ENCODE measurements at regions not wholly inside any gene's neighbourhood (a gene's known extent, or its start where the extent isn't known, plus 50 kb on each side); places are given as distances from the start of the nearest gene placed in this dataset.

GRCh38 chr4:10984815-10985214 is 300.2 kb upstream of the CLNK start:
- ATAC-seq (ENCODE audit: low read depth): no peak

DNA sequence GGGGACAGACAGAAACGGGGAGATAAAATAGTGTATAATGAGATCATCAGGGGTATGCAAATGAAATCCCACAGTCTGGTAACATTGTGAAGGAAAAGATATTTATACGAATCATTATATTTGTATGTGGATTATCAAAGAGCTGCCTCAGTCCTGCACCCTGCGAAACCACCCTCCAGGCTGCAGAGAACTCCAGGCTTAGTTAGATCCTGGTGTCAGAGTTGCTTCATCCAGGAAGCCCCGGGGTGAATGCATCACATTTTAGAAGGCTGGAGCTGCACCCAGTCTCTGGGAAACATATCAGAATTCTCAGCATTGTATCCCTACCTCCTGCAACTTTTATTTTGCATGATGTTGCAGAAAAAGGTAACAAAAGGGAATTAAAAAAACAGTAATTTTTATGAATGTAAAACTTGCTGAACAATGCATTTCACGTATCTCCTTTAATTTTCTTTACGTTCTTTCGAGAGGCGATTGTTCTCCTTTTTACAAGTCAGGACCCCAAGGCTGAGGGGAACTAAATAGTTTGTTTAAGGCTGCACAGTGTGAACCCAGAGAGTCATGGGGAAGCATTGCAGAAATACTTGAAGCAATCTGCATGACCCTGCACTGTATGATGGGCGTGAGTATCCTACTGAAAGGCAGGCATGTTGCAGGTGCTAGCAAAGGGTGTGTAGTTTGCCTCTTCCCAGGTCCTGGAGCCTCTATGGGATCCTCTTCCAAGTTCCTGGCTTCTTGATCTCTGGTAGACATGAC is 299.5 kb upstream of the CLNK start:
- no peaks in the 10 kb centered on the region for H3K27me3 ChIP-seq (ENCODE audit: insufficient read depth, poor library complexity, severe bottlenecking)
- no peak overlapping the region for H3K27ac ChIP-seq (ENCODE audit: poor library complexity, severe bottlenecking)
- H3K4me3 ChIP-seq (ENCODE audit: severe bottlenecking): no peak overlapping the region
- H3K4me1 ChIP-seq (ENCODE audit: insufficient read depth, poor library complexity, severe bottlenecking): no peaks in the 10 kb centered on the region
- H3K36me3 ChIP-seq (ENCODE audit: low read depth): no peaks in the 10 kb centered on the region
- DNase-seq (ENCODE audit: low spot score) (no peak), ATAC-seq (ENCODE audit: low read depth) (no peak)
- no peaks in the 10 kb centered on the region for H3K9me3 ChIP-seq (ENCODE audit: severe bottlenecking)
- TF ChIP-seq, protein P1, sequence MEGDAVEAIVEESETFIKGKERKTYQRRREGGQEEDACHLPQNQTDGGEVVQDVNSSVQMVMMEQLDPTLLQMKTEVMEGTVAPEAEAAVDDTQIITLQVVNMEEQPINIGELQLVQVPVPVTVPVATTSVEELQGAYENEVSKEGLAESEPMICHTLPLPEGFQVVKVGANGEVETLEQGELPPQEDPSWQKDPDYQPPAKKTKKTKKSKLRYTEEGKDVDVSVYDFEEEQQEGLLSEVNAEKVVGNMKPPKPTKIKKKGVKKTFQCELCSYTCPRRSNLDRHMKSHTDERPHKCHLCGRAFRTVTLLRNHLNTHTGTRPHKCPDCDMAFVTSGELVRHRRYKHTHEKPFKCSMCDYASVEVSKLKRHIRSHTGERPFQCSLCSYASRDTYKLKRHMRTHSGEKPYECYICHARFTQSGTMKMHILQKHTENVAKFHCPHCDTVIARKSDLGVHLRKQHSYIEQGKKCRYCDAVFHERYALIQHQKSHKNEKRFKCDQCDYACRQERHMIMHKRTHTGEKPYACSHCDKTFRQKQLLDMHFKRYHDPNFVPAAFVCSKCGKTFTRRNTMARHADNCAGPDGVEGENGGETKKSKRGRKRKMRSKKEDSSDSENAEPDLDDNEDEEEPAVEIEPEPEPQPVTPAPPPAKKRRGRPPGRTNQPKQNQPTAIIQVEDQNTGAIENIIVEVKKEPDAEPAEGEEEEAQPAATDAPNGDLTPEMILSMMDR (IDR thresholded peaks at IDR 0.05; ENCODE audit: poor library complexity, severe bottlenecking): no peak

More at GRCh38 chr4:10984815-10985214, 300.2 kb upstream of the CLNK start:
- Histone ChIP-seq H3K4me3 (ENCODE audit: severe bottlenecking) (no peak overlapping the region), H3K27me3 (ENCODE audit: insufficient read depth, poor library complexity, severe bottlenecking) (no peaks in the 10 kb centered on the region), H3K27ac (ENCODE audit: poor library complexity, severe bottlenecking) (no peak overlapping the region), H3K4me1 (ENCODE audit: insufficient read depth, poor library complexity, severe bottlenecking) (no peaks in the 10 kb centered on the region), H3K9me3 (ENCODE audit: severe bottlenecking) (no peaks in the 10 kb centered on the region), H3K36me3 (ENCODE audit: low read depth) (no peaks in the 10 kb centered on the region)
- TF ChIP-seq, protein P1 (IDR thresholded peaks at IDR 0.05; ENCODE audit: poor library complexity, severe bottlenecking): no peak
- no peak for DNase-seq (ENCODE audit: low spot score)

- no peaks in the 10 kb centered on the region for H3K36me3 ChIP-seq (ENCODE audit: low read depth)
These were observed 298.7 kb upstream of the CLNK start for GRCh38 chr4:10983268-10983667.

GRCh38 chr4:10982305-10982704 is 297.7 kb upstream of the CLNK start:
- TF ChIP-seq, protein P1 (IDR thresholded peaks at IDR 0.05; ENCODE audit: poor library complexity, severe bottlenecking): no peak
- ATAC-seq (ENCODE audit: low read depth): no peak

More at GRCh38 chr4:10983268-10983667, 298.7 kb upstream of the CLNK start:
- H3K27ac ChIP-seq (ENCODE audit: poor library complexity, severe bottlenecking): no peak overlapping the region
- ATAC-seq (ENCODE audit: low read depth): no peak
- H3K4me1 ChIP-seq (ENCODE audit: insufficient read depth, poor library complexity, severe bottlenecking): no peaks in the 10 kb centered on the region
- no peaks in the 10 kb centered on the region for H3K27me3 ChIP-seq (ENCODE audit: insufficient read depth, poor library complexity, severe bottlenecking)
- H3K9me3 ChIP-seq (ENCODE audit: severe bottlenecking): no peaks in the 10 kb centered on the region
- H3K4me3 ChIP-seq (ENCODE audit: severe bottlenecking): no peak overlapping the region
- TF ChIP-seq, protein P1 (IDR thresholded peaks at IDR 0.05; ENCODE audit: poor library complexity, severe bottlenecking): no peak
- DNase-seq (ENCODE audit: low spot score): no peak

GRCh38 chr4:10981576-10981975 is 297.0 kb upstream of the CLNK start:
- H3K4me3 ChIP-seq (ENCODE audit: severe bottlenecking): no peak overlapping the region
- no peaks in the 10 kb centered on the region for H3K36me3 ChIP-seq (ENCODE audit: low read depth)
- ATAC-seq (ENCODE audit: low read depth): no peak
- no peaks in the 10 kb centered on the region for H3K27me3 ChIP-seq (ENCODE audit: insufficient read depth, poor library complexity, severe bottlenecking)
- no peaks in the 10 kb centered on the region for H3K9me3 ChIP-seq (ENCODE audit: severe bottlenecking)
- TF ChIP-seq, protein P1 (IDR thresholded peaks at IDR 0.05; ENCODE audit: poor library complexity, severe bottlenecking): no peak
- H3K27ac ChIP-seq (ENCODE audit: poor library complexity, severe bottlenecking): no peak overlapping the region
- DNase-seq (ENCODE audit: low spot score): no peak
- H3K4me1 ChIP-seq (ENCODE audit: insufficient read depth, poor library complexity, severe bottlenecking): no peaks in the 10 kb centered on the region

More at GRCh38 chr4:10982305-10982704, 297.7 kb upstream of the CLNK start:
- no peak for DNase-seq (ENCODE audit: low spot score)
- no peaks in the 10 kb centered on the region for H3K27me3 ChIP-seq (ENCODE audit: insufficient read depth, poor library complexity, severe bottlenecking)
- H3K4me3 ChIP-seq (ENCODE audit: severe bottlenecking): no peak overlapping the region
- no peaks in the 10 kb centered on the region for H3K9me3 ChIP-seq (ENCODE audit: severe bottlenecking)
- no peak overlapping the region for H3K27ac ChIP-seq (ENCODE audit: poor library complexity, severe bottlenecking)
- no peaks in the 10 kb centered on the region for H3K4me1 ChIP-seq (ENCODE audit: insufficient read depth, poor library complexity, severe bottlenecking)
- H3K36me3 ChIP-seq (ENCODE audit: low read depth): no peaks in the 10 kb centered on the region

All from RWPE2 (cell line).